Fibroblast of upper back skin (primary cell): ENCODE measurements at regions not wholly inside any gene's neighbourhood (a gene's known extent, or its start where the extent isn't known, plus 50 kb on each side); places are given as distances from the start of the nearest gene placed in this dataset.

Experiments
- DNase-seq: peaks from one replicate; pipeline ENCODE4 v3.0.0-alpha.2; 2013

- DNase-seq = no peak
These were observed 188.5 kb upstream of the IRX3 start for GRCh38 chr16:54475019-54475601.

DNA sequence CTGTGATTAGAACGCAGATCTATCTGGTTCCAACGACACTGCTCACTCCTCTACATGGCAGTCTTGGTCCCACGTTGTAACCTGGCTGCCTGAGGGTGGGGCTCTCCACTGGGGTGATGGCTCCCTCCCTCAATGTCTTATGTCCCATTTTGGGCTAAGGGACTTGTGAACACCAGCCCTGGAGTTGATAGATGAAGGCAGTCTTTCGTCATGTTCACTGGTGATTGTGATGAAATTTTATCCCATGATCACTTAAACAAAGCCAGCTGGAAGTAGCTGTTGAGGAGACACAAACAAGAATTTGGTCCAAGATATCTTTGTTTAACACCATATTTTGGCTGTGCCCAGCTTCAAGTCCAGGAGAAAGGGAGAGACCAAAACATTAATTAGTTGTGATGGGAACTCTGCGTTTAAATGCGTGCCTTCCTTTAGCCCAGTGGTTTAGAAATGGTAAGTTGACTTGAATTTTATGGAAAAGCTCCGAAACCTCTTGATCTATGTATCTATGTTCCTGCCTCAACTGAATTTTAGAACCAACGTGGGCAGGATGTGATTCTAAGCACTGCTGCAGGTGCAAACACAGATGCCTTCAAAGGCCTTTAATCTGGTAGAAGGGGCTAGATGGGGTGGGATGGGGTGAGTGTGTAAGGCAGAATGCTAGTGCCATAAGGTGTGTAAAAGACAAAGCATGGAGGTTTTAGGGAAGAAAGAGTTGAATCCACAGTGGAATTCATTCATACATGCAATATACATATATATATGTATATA is 186.8 kb upstream of the IRX3 start:
- no peak for DNase-seq

DNA sequence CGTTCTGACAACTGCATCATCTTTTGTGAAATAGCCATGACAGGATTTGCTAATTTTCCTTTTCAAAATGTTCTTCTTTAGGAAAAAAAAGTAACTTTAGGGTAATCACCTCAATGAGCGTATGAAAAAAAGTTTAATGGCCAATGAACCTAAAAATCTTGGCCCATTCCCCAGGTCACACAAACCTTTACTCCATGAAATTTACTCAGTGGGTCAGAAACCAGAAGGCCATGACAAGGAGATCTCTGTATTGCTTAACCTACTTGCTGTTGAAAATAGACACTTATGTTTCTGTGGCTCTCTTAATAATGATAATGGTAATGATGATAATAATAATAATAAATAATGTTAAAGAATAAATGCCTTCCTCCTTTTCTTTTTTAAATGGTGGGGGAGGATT is 180.8 kb upstream of the IRX3 start:
- DNase-seq = no peak

DNA sequence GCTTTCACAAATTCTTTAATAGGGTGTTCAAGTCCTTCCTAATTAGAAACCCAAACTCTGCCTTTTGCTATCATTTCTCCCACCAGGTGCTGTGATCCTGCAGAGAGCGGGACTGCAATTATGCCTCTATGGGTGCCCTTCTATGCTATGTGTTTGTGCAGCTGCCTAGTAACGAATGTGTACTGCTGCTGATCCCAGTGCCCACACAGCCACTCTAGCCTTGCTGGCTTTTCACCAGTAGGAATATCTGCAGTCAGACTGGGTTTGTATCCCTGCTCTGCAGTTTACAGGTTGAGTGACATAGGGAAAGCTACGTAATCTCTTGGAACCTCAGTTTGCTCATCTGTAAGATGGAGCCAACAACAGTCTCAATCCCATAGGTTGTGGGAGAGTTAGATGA is 179.6 kb upstream of the IRX3 start:
- DNase-seq = no peak

DNA sequence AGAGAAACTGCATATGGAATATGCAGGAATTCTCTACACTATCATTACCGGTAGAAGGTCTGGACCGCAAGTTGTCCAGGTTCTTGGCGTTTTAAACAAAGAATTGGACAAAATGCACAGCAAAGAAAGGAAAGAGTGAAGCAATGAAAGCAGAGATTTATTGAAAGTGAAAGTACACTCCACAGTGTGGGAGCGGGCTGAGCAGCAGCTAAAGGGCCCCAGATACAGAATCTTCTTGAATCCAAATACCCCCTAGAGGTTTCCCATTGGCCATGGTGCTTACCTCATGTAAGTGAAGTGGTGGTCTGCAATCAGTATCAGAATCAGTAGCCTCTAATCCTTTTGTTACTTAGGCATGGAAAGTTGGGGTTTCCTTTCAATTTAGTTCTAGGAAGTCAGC is 178.5 kb upstream of the IRX3 start:
- no peak for DNase-seq

GRCh38 chr16:54462771-54463170 is 176.2 kb upstream of the IRX3 start:
- peak; percentile 69 for DNase-seq

DNA sequence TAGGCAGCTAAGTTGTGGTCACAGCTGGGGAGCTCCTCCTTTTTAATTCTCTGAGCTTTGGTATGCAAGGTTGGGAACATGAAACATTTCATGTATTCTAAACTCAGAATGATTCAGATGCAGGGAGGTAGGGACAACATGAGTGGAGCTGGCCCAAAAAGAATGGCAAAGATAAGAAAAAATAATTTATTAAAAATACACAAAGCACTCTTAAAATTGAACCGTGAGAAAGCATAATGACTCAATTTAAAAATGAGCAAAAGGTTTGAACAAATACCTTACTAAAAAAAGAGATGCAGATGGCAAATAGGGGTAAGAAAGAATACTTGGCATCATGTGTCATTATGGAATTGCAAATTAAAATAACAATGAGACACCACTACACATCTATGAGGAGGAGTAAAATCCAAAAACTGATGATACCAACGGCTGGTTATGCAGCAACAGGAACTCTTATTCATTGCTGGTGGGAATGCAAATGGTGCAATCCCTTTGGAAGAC is 175.6 kb upstream of the IRX3 start:
- DNase-seq = peak; percentile 93

GRCh38 chr16:54460263-54460860 is 173.8 kb upstream of the IRX3 start:
- DNase-seq = no peak

- peak; percentile 95 for DNase-seq
These were observed 173.1 kb upstream of the IRX3 start for GRCh38 chr16:54459509-54460262.

DNA sequence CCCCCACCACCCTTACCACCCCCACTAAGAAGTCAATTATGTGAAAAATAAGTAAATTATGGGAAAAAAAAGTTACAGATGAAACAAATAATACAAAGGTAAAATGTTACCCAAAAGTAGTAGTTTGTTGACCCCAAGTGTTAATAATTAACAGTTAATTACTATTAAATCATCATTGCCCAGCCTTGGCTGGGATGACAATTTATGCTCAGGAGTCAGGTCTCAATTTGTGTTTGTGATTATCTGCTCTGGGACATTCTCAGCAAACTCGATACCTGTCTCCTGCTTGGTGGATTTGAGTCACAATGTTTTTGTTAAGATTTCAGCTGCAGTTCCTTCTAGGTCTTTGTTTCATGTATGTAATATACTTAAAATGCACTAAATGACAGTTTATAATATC is 172.3 kb upstream of the IRX3 start:
- no peak for DNase-seq

- DNase-seq = no peak
These were observed 169.7 kb upstream of the IRX3 start for GRCh38 chr16:54456291-54456690.

DNA sequence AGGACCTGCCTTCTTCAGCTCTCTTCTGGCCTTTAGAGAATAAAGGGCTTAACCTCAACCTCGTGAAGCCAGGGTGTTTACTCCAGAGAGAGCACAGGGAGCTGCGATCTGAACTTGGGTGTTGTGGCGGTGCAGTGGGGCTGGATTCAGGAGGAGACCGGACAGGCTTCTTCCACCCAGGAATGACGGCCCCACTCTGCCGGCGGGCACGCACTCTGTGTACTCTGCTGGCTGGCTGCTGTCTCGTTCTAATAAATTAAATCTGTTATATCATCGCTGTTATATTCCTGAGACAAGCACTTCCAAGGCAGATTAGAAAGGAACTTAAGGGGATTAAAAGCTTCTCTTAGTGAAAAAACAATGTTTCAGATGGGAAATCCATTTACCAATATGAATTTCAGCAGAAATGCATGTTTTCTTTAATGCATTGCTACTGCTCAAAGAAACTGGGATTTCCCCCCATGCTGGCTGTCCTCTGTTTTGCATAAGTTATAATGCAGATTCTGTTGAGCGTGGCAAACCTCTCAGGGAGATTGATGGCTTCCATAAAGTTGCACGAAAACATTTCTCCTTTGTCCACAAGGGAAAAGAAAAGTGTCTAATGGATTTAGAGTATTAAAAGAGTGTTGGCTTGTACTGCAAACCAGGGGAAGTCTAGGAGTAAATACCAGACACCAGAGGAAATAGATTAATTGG is 168.6 kb upstream of the IRX3 start:
- no peak for DNase-seq

DNA sequence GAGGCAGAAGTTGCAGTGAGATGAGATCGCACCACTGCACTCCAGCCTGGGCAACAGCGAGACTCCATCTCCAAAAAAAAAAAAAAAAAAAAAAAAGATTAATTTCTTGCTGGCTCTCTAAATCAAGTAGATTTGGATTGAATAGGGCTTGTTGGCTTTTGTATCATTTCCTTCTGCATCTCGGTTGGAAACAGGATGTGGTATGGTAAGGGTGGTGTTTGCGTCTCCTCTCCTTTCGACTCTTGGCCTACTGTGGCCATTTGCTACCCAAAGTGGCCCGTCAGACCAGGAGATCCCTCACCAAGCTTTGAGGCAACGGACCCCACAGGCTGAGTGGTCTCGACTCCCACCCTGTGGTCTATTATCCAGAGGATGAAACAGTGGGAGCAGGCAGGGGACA is 168.0 kb upstream of the IRX3 start:
- no peak for DNase-seq

- DNase-seq = no peak
These were observed 167.3 kb upstream of the IRX3 start for GRCh38 chr16:54453871-54454270.

- DNase-seq = peak; percentile 93
These were observed 161.2 kb upstream of the IRX3 start for GRCh38 chr16:54447576-54448440.

GRCh38 chr16:54446639-54447038 is 160.1 kb upstream of the IRX3 start:
- DNase-seq = peak; percentile 94

- DNase-seq = peak; percentile 76
These were observed 158.4 kb upstream of the IRX3 start for GRCh38 chr16:54444851-54445458.

GRCh38 chr16:54443839-54444238 is 157.3 kb upstream of the IRX3 start:
- no peak for DNase-seq

GRCh38 chr16:54443352-54443751 is 156.8 kb upstream of the IRX3 start:
- no peak for DNase-seq

DNA sequence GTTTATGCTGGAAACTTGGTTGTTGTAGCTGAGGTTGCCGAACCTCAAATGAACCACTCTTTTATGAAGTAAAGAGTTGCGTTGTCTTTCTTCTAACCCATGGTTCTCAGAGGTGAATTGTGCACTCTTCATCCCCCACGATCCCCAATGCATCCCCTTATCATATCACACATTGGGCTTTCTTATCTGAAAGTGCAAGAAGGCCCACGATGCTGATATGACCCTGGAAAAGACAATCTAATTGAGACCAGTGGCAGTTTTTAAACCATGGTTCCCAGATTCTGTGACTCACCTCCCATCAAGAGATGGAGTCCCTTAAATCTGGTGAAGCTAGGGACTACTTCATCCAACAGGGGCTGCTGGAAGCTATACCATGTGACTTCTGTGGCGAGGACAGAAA is 156.3 kb upstream of the IRX3 start:
- no peak for DNase-seq

DNA sequence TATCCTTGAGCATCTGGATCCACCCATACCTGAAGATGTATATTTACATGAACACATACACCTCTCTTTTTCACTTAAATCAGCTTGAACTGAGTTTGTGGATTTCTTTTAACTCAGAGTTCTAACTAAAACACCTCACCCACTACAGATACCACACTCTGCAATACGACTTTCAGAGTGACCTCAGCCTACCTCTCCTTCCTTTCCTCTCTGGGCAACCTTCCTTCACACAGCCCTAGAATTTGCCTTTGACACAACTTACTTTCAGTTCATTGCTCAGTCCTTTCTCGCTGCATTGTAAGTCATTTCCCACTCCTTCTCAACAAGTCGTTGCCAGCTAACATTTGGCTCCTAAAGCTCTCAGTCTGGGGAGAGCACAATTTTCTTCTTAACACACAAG is 151.9 kb upstream of the IRX3 start:
- no peak for DNase-seq
